CD8-positive, alpha-beta memory T cell (primary cell): ENCODE measurements at regions not wholly inside any gene's neighbourhood (a gene's known extent, or its start where the extent isn't known, plus 50 kb on each side); places are given as distances from the start of the nearest gene placed in this dataset.

Source experiments
- CTCF ChIA-PET: fragments of 350-600 bp; sonication (Branson Sonifier 250); formaldehyde crosslinking; loops from one replicate; lab custom pipeline; 2021; ENCODE audit warnings: antibody characterized with exemption; lab: Charles Lee
- POLR2A ChIA-PET: fragments of 350-600 bp; sonication (Branson Sonifier 250); formaldehyde crosslinking; loops from one replicate; lab custom pipeline; 2021; ENCODE audit warnings: antibody characterized with exemption; lab: Charles Lee
- DNase-seq, 5 donors: peaks; one replicate each; pipeline versions ENCODE4 v3.0.0 to v3.0.0-alpha.2; 2020 to 2022; ENCODE audit warnings: mixed read lengths in 1 of 5
- H3K27ac ChIP-seq: one replicate; pipeline ENCODE4 v1.7.0; 2013; ENCODE audit warnings: low read depth, mild to moderate bottlenecking, low read length, moderate library complexity
- H3K27me3 ChIP-seq: 2 replicates; pipeline ENCODE4 v1.7.0; 2013; ENCODE audit warnings: low read length, mild to moderate bottlenecking; ENCODE audit not compliant: insufficient read depth, poor library complexity, severe bottlenecking
- H3K36me3 ChIP-seq: 2 replicates; pipeline ENCODE4 v1.7.0; 2013; ENCODE audit warnings: mild to moderate bottlenecking, low read length, moderate library complexity; ENCODE audit not compliant: insufficient read depth
- H3K4me1 ChIP-seq: 2 replicates; pipeline ENCODE4 v1.7.0; 2013; ENCODE audit warnings: mild to moderate bottlenecking, low read length, moderate library complexity; ENCODE audit not compliant: insufficient read depth
- H3K4me3 ChIP-seq: 2 replicates; pipeline ENCODE4 v1.7.0; 2013; ENCODE audit warnings: mild to moderate bottlenecking, low read length
- H3K9me3 ChIP-seq: 2 replicates; pipeline ENCODE4 v1.7.0; 2013; ENCODE audit warnings: mild to moderate bottlenecking, low read length
- H3K27ac Mint-ChIP-seq, 8 donors: one replicate each; pipeline ENCODE4 v1.8.0; 2020 to 2021; ENCODE audit warnings: mixed read lengths in 8 of 8, mild to moderate bottlenecking in 6 of 8, inconsistent platforms in 3 of 8, moderate library complexity in 3 of 8
- H3K27me3 Mint-ChIP-seq, 2 donors: one replicate each; pipeline ENCODE4 v1.8.0; 2020 to 2021; ENCODE audit warnings: mixed read lengths in 2 of 2, mild to moderate bottlenecking in 1 of 2, moderate library complexity in 1 of 2
- H3K36me3 Mint-ChIP-seq, 3 donors: one replicate each; pipeline ENCODE4 v1.8.0; 2020 to 2021; ENCODE audit warnings: mixed read lengths in 3 of 3, inconsistent platforms in 1 of 3, mild to moderate bottlenecking in 1 of 3
- H3K4me1 Mint-ChIP-seq, 3 donors: one replicate each; pipeline ENCODE4 v1.8.0; 2020 to 2021; ENCODE audit warnings: mixed read lengths in 3 of 3, inconsistent platforms in 1 of 3, mild to moderate bottlenecking in 1 of 3
- H3K4me3 Mint-ChIP-seq, 7 donors: one replicate each; pipeline ENCODE4 v1.8.0; 2020 to 2021; ENCODE audit warnings: mixed read lengths in 7 of 7, mild to moderate bottlenecking in 6 of 7, moderate library complexity in 4 of 7, inconsistent platforms in 2 of 7
- H3K9me3 Mint-ChIP-seq, 5 donors: one replicate each; pipeline ENCODE4 v1.8.0; 2020 to 2022; ENCODE audit warnings: mixed read lengths in 5 of 5, mild to moderate bottlenecking in 3 of 5, moderate library complexity in 2 of 5, inconsistent platforms in 1 of 5

DNA sequence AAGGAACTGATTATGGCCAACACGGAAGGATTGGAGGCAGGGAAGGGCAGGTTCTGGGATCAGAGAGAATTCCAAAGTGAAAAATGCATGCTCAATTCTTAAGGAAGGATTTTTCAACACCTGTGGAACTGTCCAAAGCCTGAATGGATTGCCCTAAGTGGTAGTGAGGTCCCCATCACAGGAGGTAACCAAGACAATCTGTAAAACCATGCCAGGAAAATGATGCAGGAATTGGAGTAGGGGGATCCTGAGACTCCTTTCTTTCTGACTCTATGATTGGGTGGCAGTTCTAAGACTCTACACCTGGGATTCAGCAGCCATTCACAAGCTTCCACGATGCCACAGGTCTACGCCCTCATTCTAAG lies 56.5 kb upstream of the ZNRF4 start:
- Histone ChIP-seq H3K4me1 (no peaks in the 10 kb centered on the region), H3K9me3 (no peaks in the 10 kb centered on the region), H3K27me3 (peaks cover 9% of the 10 kb centered on the region), H3K4me3 (no peak overlapping the region), H3K36me3 (no peaks in the 10 kb centered on the region), H3K27ac (no peak overlapping the region)
- peaks cover 38 to 47% of the 10 kb centered on the region in 2 donors for H3K27me3 Mint-ChIP-seq
- H3K4me1 Mint-ChIP-seq: no peaks in the 10 kb centered on the region
- H3K36me3 Mint-ChIP-seq: no peaks in the 10 kb centered on the region
- CTCF ChIA-PET: no interaction called here
- POLR2A ChIA-PET: no interaction called here
- no peak overlapping the region for H3K4me3 Mint-ChIP-seq
- no peak for DNase-seq
- no peak overlapping the region for H3K27ac Mint-ChIP-seq
- H3K9me3 Mint-ChIP-seq: peaks cover 0 to 7% (median 5%) of the 10 kb centered on the region in 5 donors

DNA sequence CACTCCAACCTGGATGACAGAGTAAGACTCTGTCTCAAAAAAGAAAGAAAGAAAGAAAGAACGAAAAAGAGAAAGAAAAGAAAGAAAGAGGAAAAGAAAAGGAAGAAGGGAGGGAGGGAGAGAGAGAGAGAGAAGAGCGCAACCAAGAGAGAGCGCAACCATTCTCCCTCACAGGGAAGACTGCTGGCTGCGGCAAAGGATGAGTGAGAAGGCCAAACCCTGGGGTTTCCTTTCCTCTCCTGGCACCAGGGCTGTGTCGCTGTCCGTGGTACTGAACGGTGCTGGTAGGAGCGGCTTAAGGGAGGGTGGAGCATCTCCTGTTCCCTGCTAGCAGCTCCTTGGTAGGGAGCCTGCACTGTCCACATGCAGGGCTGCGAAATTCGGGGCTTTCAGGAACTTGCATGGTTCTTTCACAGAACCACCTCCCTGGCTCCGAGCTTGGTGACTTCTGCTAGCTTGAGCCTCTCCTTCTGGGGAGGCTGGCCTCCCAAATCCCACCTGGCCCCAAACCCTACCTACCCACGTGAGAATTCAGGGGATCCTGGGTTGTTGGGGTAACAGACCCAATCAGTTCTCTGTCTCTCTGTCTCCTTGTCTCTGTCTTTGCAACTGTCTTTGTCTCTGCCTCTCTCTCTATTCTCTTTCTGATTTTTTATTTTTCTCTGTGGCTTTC lies 51.1 kb upstream of the ZNRF4 start:
- peak overlapping the region in 2 of 8 donors; percentile 19 to 26 for H3K27ac Mint-ChIP-seq
- H3K4me3 ChIP-seq: no peak overlapping the region
- H3K36me3 Mint-ChIP-seq: peaks cover 0 to 2% (median 0%) of the 10 kb centered on the region in 3 donors
- no peak overlapping the region for H3K4me3 Mint-ChIP-seq
- H3K36me3 ChIP-seq: no peaks in the 10 kb centered on the region
- DNase-seq: peak in 4 of 5 donors; percentile 8 to 59 (median 24)
- H3K4me1 Mint-ChIP-seq: no peaks in the 10 kb centered on the region
- ChIA-PET POLR2A (no interaction called here), CTCF (no interaction called here)
- no peak overlapping the region for H3K27ac ChIP-seq
- H3K4me1 ChIP-seq: no peaks in the 10 kb centered on the region
- H3K9me3 Mint-ChIP-seq: peaks cover 10 to 19% (median 16%) of the 10 kb centered on the region in 5 donors
- no peaks in the 10 kb centered on the region for H3K27me3 ChIP-seq
- peaks cover 18% of the 10 kb centered on the region in 2 donors for H3K27me3 Mint-ChIP-seq
- no peaks in the 10 kb centered on the region for H3K9me3 ChIP-seq
